Thyroid gland (tissue), 4 donors: ENCODE measurements at regions not wholly inside any gene's neighbourhood (a gene's known extent, or its start where the extent isn't known, plus 50 kb on each side); places are given as distances from the start of the nearest gene placed in this dataset.

Experiments used
- DNase-seq, 2 donors: peaks; one replicate each; pipeline ENCODE4 v3.0.0-alpha.2; 2019
- H3K27ac ChIP-seq, 3 donors: fragments of 200-600 bp; sonication (generic); 1 replicate in 2 of 3; 2 replicates in 1 of 3; pipeline ENCODE4 v1.5.1; 2016 to 2019; ENCODE audit warnings: mild to moderate bottlenecking in 1 of 3, moderate library complexity in 1 of 3
- H3K27me3 ChIP-seq: fragments of 200-600 bp; sonication (generic); one replicate; pipeline ENCODE4 v1.5.1; 2019
- H3K36me3 ChIP-seq, 2 donors: fragments of 200-600 bp; sonication (generic); one replicate each; pipeline ENCODE4 v1.5.1; 2016 to 2019
- H3K4me1 ChIP-seq, 2 donors: fragments of 200-600 bp; sonication (generic); one replicate each; pipeline ENCODE4 v1.5.1; 2017 to 2019
- H3K4me3 ChIP-seq, 3 donors: fragments of 200-600 bp; sonication (generic); replicated peaks in 1 of 3; 1 replicate in 2 of 3; 2 replicates in 1 of 3; pipeline ENCODE4 v1.5.1; 2016; ENCODE audit warnings: mild to moderate bottlenecking in 1 of 3
- H3K9me3 ChIP-seq: fragments of 200-600 bp; sonication (generic); one replicate; pipeline ENCODE4 v1.5.1; 2017
- CTCF ChIP-seq, 6 experiments: fragments of 200-600 bp in 3 of 6; fragments of 450-650 bp in 3 of 6; sonication (generic) in 3 of 6; IDR thresholded peaks; one replicate each; pipeline ENCODE4 v1.5.1; 2016 to 2019; ENCODE audit warnings: antibody characterized with exemption in 6 of 6, mild to moderate bottlenecking in 2 of 6, inconsistent platforms in 1 of 6, moderate library complexity in 1 of 6
- POLR2A ChIP-seq, 2 donors: fragments of 450-650 bp; IDR thresholded peaks; one replicate each; pipeline ENCODE4 v1.6.1; 2017; ENCODE audit warnings: antibody characterized with exemption in 2 of 2, mild to moderate bottlenecking in 2 of 2, moderate library complexity in 1 of 2
- WGBS, 2 donors: methylation state at CpG; one replicate each; pipeline ENCODE4 v1.1.5; 2017; 5-methylcytosine and 5-hydroxymethylcytosine counted together
- intact Hi-C: fragments of 100-400 bp; cut with DNase I; formaldehyde crosslinking; loops from one replicate; pipeline ENCODE4 v1.15.1; 2023

GRCh38 chr13:22027566-22027965 lies 356.7 kb downstream of the FGF9 start:
- Histone ChIP-seq H3K4me3 (no peak overlapping the region), H3K36me3 (no peaks in the 10 kb centered on the region), H3K9me3 (no peaks in the 10 kb centered on the region), H3K4me1 (no peaks in the 10 kb centered on the region), H3K27ac (no peak overlapping the region), H3K27me3 (no peaks in the 10 kb centered on the region)
- 88 to 89% methylated on average over 8 of the region's 8 CpGs for WGBS, 2 donors
- TF ChIP-seq CTCF (IDR thresholded peaks at IDR 0.05) (no peak), POLR2A (IDR thresholded peaks at IDR 0.05) (no peak)
- no peak for DNase-seq
- intact Hi-C loops = no loop called here

DNA sequence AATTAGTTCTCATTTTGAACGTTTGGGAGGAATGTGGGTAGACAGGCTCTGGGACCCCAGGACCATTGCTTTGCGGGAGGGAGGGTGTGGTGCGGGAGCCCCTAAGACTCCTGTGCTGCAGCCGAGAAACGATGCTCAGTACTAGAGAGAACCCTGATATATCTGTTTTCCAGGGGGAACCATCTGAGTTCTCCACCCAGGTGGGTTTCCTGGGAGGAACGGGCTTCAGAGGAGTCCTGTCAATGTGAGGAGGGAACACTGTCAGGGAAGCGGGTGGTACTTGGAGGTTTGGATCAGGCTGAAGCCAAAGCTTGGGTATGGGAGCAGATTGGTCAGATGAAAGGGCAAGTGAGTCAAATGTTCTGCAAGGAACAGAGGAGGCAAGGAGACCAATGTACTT lies 358.0 kb downstream of the FGF9 start:
- no peak for TF ChIP-seq POLR2A (IDR thresholded peaks at IDR 0.05)
- TF ChIP-seq CTCF (IDR thresholded peaks at IDR 0.05) = no peak
- 84 to 85% methylated on average over 7 of the region's 7 CpGs for WGBS, 2 donors
- H3K9me3 ChIP-seq = no peaks in the 10 kb centered on the region
- no peaks in the 10 kb centered on the region for H3K27me3 ChIP-seq
- H3K4me3 ChIP-seq = no peak overlapping the region
- H3K27ac ChIP-seq = no peak overlapping the region
- intact Hi-C loops = no loop called here
- H3K36me3 ChIP-seq = no peaks in the 10 kb centered on the region
- no peaks in the 10 kb centered on the region for H3K4me1 ChIP-seq
- DNase-seq = no peak

DNA sequence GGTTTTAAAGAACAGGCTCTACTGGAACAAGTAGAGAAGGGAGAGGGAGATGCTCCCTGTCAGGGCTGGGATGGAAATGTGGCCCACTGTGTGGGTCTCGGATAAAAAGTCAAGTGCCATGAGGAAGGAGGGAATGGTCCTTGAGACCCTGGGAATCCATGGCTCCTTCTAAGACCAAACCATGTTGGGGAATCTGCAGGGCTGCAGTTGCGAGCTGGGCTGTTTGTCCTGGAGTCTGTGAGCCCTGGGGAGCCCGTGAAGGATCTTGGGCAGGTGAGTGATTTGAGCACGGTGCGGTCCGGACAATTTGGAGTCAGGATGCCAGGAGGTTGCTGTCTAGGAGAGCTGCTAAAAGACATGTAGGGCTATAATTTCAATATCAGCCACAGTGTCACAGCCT lies 359.4 kb downstream of the FGF9 start:
- Histone ChIP-seq H3K27me3 (no peaks in the 10 kb centered on the region), H3K9me3 (no peaks in the 10 kb centered on the region), H3K4me3 (no peak overlapping the region), H3K4me1 (no peaks in the 10 kb centered on the region), H3K36me3 (no peaks in the 10 kb centered on the region), H3K27ac (no peak overlapping the region)
- intact Hi-C loops = no loop called here
- TF ChIP-seq CTCF (IDR thresholded peaks at IDR 0.05) (no peak), POLR2A (IDR thresholded peaks at IDR 0.05) (no peak)
- no peak for DNase-seq
- WGBS, 2 donors = 79 to 85% methylated on average over 6 of the region's 6 CpGs

GRCh38 chr13:22031702-22032286 lies 360.9 kb downstream of the FGF9 start:
- Histone ChIP-seq H3K36me3 (no peaks in the 10 kb centered on the region), H3K4me1 (no peaks in the 10 kb centered on the region), H3K9me3 (no peaks in the 10 kb centered on the region), H3K27ac (no peak overlapping the region), H3K27me3 (no peaks in the 10 kb centered on the region), H3K4me3 (no peak overlapping the region)
- DNase-seq = no peak
- TF ChIP-seq CTCF (IDR thresholded peaks at IDR 0.05) (no peak), POLR2A (IDR thresholded peaks at IDR 0.05) (no peak)
- intact Hi-C loops = no loop called here
- WGBS, 2 donors = 60 to 76% methylated on average over 5 of the region's 5 CpGs

DNA sequence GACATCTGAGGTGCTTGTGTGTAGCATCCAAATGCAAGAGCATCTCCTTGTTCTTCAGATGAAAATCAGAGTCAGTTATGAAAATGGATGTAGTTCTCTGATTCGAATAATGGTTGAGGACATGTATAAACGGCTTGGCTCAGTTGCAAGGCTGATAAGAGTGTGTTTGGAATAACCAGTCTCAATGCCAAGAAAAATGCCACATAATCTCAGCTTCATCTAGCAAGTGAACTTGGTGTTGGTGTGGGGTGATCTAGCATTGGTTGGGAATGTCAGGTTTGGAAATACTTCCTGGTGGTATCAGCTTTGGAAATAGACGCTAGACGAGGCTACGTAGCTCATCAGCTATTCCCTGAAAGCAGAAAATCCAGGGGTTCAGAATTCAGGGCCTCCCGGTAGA lies 362.0 kb downstream of the FGF9 start:
- H3K27me3 ChIP-seq = no peaks in the 10 kb centered on the region
- H3K27ac ChIP-seq = no peak overlapping the region
- TF ChIP-seq POLR2A (IDR thresholded peaks at IDR 0.05) (no peak), CTCF (IDR thresholded peaks at IDR 0.05) (no peak)
- DNase-seq = no peak
- intact Hi-C loops = no loop called here
- WGBS, 2 donors = 90 to 91% methylated on average over 6 of the region's 6 CpGs
- H3K4me3 ChIP-seq = no peak overlapping the region
- no peaks in the 10 kb centered on the region for H3K36me3 ChIP-seq
- no peaks in the 10 kb centered on the region for H3K4me1 ChIP-seq
- no peaks in the 10 kb centered on the region for H3K9me3 ChIP-seq
